ENCODE measurements at regions not wholly inside any gene's neighbourhood (a gene's known extent, or its start where the extent isn't known, plus 50 kb on each side); places are given as distances from the start of the nearest gene placed in this dataset.

GRCh38 chr2:11955884-11956291 is 209.5 kb downstream of the LPIN1 start:
- no peak for DNase-seq

- no peak for DNase-seq
Observed at GRCh38 chr2:11962707-11963328, 216.4 kb downstream of the LPIN1 start.

- no peak for DNase-seq
Observed at GRCh38 chr2:11963966-11964365, 217.5 kb downstream of the LPIN1 start.

- DNase-seq = no peak
Observed at GRCh38 chr2:11967946-11968465, 221.6 kb downstream of the LPIN1 start.

GRCh38 chr2:11968521-11968920 is 222.1 kb downstream of the LPIN1 start:
- DNase-seq = no peak

GRCh38 chr2:11969774-11970173 is 223.3 kb downstream of the LPIN1 start:
- DNase-seq = no peak

- no peak for DNase-seq
Observed at GRCh38 chr2:11974573-11974972, 228.1 kb downstream of the LPIN1 start.

- DNase-seq = no peak
Observed at GRCh38 chr2:11975373-11975772, 228.9 kb downstream of the LPIN1 start.

- DNase-seq = no peak
Observed at GRCh38 chr2:11976073-11976472, 229.6 kb downstream of the LPIN1 start.

- DNase-seq = no peak
Observed at GRCh38 chr2:11977766-11978524, 231.5 kb downstream of the LPIN1 start.

GRCh38 chr2:11980809-11981208 is 234.4 kb downstream of the LPIN1 start:
- DNase-seq = no peak

- DNase-seq = no peak
Observed at GRCh38 chr2:11983401-11983800, 237.0 kb downstream of the LPIN1 start.

GRCh38 chr2:11983870-11984269 is 237.4 kb downstream of the LPIN1 start:
- DNase-seq = no peak

GRCh38 chr2:11984316-11985158 is 238.1 kb downstream of the LPIN1 start:
- no peak for DNase-seq

- DNase-seq = no peak
Observed at GRCh38 chr2:11985817-11986566, 239.6 kb downstream of the LPIN1 start.

- no peak for DNase-seq
Observed at GRCh38 chr2:11987151-11987550, 240.7 kb downstream of the LPIN1 start.

- no peak for DNase-seq
Observed at GRCh38 chr2:11988691-11989353, 242.4 kb downstream of the LPIN1 start.

- no peak for DNase-seq
Observed at GRCh38 chr2:11989354-11989703, 242.9 kb downstream of the LPIN1 start.

GRCh38 chr2:11990576-11990975 is 244.1 kb downstream of the LPIN1 start:
- DNase-seq = no peak

- no peak for DNase-seq
Observed at GRCh38 chr2:11993749-11994148, 247.3 kb downstream of the LPIN1 start.

- DNase-seq = no peak
Observed at GRCh38 chr2:11995456-11995855, 249.0 kb downstream of the LPIN1 start.

GRCh38 chr2:11996618-11997017 is 250.2 kb downstream of the LPIN1 start:
- no peak for DNase-seq
